ENCODE measurements at regions not wholly inside any gene's neighbourhood (a gene's known extent, or its start where the extent isn't known, plus 50 kb on each side); places are given as distances from the start of the nearest gene placed in this dataset.

DNA sequence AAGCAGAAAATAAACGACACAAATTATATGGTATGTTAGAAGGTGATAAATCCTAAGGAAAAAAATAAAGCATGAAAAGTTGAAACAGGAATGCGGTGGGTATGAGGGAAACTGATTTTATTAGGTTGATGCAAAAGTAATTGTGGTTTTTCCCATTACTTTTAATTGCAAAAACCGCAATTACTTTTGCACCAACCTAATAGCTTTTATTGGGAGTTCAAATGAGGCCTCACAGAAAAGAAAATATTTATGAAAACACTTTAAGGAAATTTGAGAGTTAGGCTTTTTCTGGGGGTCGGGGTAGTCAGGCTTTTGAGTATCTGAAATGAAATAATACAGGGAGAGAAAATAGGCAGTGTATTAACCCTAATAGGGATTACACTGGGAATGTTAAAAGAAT, 397.0 kb upstream of the KHDRBS2 start:
- TF ChIP-seq, protein P1, sequence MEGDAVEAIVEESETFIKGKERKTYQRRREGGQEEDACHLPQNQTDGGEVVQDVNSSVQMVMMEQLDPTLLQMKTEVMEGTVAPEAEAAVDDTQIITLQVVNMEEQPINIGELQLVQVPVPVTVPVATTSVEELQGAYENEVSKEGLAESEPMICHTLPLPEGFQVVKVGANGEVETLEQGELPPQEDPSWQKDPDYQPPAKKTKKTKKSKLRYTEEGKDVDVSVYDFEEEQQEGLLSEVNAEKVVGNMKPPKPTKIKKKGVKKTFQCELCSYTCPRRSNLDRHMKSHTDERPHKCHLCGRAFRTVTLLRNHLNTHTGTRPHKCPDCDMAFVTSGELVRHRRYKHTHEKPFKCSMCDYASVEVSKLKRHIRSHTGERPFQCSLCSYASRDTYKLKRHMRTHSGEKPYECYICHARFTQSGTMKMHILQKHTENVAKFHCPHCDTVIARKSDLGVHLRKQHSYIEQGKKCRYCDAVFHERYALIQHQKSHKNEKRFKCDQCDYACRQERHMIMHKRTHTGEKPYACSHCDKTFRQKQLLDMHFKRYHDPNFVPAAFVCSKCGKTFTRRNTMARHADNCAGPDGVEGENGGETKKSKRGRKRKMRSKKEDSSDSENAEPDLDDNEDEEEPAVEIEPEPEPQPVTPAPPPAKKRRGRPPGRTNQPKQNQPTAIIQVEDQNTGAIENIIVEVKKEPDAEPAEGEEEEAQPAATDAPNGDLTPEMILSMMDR (IDR thresholded peaks at IDR 0.05; ENCODE audit: low read depth, low read length) = no peak
- no peak for DNase-seq (ENCODE audit: low read depth, low spot score)
- H3K4me3 ChIP-seq (ENCODE audit: low read depth, low read length) = no peak overlapping the region
- in situ Hi-C loops (cut with HindIII; ENCODE audit: low sequenced_read_pairs) = no loop called here

DNA sequence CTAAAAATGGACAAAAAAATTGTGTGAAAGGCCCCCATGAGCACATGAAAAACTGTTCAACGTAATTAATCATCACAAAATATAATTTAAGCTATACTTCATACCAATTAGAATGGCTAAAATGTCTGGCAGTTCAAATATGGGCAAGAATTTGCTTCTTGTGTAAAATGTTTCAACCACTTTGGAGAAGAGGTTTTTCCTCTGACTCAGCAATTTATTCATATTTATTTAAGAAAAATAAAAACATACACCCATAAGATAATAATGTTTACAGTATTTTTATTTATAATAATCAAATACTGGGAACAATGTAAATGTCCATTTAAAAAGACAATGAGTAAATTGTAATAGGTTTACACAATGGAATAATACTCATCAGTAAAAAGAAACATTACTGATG, 395.1 kb upstream of the KHDRBS2 start:
- TF ChIP-seq, protein P1 (IDR thresholded peaks at IDR 0.05; ENCODE audit: low read depth, low read length) = no peak
- in situ Hi-C loops (cut with HindIII; ENCODE audit: low sequenced_read_pairs) = no loop called here
- no peak overlapping the region for H3K4me3 ChIP-seq (ENCODE audit: low read depth, low read length)

DNA sequence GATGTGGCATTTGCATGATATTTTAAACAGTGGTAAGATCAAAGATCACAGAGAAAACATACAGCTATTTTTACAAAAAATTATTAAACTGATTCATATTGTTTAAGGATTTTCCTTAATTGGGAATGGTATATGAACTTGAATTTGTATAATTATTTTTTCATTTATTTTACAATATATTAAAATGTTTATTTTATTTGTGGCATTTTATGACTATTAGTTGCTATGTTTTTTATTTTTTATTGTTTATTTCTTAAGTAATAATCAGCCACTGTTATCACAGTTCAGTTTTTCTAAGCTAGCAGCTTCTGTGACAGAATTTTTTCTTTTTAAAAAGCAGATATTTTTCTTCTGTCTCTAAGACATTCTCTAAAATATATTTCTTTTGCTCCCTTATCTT, 387.0 kb upstream of the KHDRBS2 start:
- H3K4me3 ChIP-seq (ENCODE audit: low read depth, low read length) = no peak overlapping the region
- TF ChIP-seq, protein P1 (IDR thresholded peaks at IDR 0.05; ENCODE audit: low read depth, low read length) = no peak
- in situ Hi-C loops (cut with HindIII; ENCODE audit: low sequenced_read_pairs) = no loop called here
- DNase-seq (ENCODE audit: low read depth, low spot score) = no peak

More for the DNA sequence above, 395.1 kb upstream of the KHDRBS2 start:
- no peak for DNase-seq (ENCODE audit: low read depth, low spot score)

DNA sequence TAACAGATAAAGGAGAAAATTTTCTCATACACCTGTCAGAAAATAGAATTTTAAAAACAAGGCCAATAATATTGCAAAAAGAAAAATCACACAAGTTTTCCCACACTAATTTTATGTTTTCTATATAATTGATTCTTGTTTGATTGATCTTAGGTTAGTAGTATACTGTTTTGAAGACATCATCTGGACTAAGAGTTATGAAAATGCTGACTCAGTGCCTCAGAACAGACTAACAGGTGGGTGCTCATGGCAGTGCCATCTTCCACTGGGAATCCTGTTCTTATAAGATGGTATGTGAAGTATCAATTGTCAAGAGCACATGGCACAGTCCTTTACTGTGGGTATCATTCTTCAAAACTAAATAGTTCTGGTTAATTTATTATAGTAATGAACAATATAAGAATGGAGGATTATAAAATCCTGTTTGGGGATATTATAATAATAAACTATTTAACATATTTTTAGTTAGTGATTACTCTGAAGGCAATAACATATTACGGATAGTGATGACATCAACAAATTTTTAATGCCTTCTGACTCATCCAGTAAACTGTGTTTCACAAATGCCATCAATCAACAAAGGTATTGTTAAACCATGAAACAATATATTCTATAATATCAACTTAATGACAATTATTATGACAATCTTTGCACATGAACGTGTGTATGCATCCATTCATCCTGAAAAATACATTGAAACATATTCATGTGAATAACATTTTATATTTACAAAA, 384.6 kb upstream of the KHDRBS2 start:
- in situ Hi-C loops (cut with HindIII; ENCODE audit: low sequenced_read_pairs) = no loop called here
- no peak for DNase-seq (ENCODE audit: low read depth, low spot score)
- TF ChIP-seq, protein P1 (IDR thresholded peaks at IDR 0.05; ENCODE audit: low read depth, low read length) = no peak
- no peak overlapping the region for H3K4me3 ChIP-seq (ENCODE audit: low read depth, low read length)

GRCh38 chr6:62669831-62670230, 383.8 kb upstream of the KHDRBS2 start:
- no peak for DNase-seq (ENCODE audit: low read depth, low spot score)
- TF ChIP-seq, protein P1 (IDR thresholded peaks at IDR 0.05; ENCODE audit: low read depth, low read length) = no peak
- in situ Hi-C loops (cut with HindIII; ENCODE audit: low sequenced_read_pairs) = no loop called here
- H3K4me3 ChIP-seq (ENCODE audit: low read depth, low read length) = no peak overlapping the region

DNA sequence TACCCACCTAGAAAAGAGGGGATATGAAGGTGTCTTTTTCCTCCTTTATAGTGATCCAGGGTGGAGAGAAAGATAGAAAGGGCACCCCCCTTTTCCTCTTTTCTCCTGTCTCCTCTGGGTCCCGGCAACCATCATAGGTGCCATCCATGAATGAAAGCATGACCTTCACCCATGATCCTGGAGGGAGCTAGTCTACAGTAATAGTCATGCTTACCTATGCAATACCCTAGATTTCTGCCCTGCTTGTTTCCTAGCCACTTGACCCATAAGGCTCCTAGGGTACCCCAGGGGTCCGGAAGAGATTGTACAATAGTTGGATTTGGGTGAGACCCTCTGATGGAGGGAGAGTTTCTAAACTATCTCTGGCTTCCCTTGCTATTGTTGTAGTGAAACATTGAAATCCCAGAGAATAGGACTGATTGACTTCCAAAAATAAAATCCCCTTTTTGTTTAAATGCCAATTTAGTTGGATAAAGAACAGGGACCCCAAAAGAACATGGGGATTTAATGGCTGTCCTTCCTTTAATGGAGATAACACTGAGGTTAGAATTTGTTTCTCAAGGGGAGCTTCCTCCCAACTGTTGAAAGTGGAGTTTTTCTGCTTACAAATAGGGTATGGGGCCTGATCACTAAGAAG, 366.8 kb upstream of the KHDRBS2 start:
- peak; percentile 14 for DNase-seq (ENCODE audit: low read depth, low spot score)
- H3K4me3 ChIP-seq (ENCODE audit: low read depth, low read length) = no peak overlapping the region
- in situ Hi-C loops (cut with HindIII; ENCODE audit: low sequenced_read_pairs) = no loop called here
- TF ChIP-seq, protein P1 (IDR thresholded peaks at IDR 0.05; ENCODE audit: low read depth, low read length) = no peak
